Activated CD4-positive, alpha-beta T cell treated with anti-CD3 and anti-CD28 coated beads for 36 hours (primary cell): ENCODE measurements at regions not wholly inside any gene's neighbourhood (a gene's known extent, or its start where the extent isn't known, plus 50 kb on each side); places are given as distances from the start of the nearest gene placed in this dataset.
A peak's percentile ranks its signal among the peaks of the same experiment; 100 is the strongest.
"Not testable (repeated sequence)": the region's sequence is repeated elsewhere in the genome, so short reads cannot be mapped to it uniquely, and the experiment has no call there.

Source experiments
- ATAC-seq: fragments of 200-7000 bp; cut with Tn5 transposase; one replicate; pipeline ENCODE4 v1.10.0; 2021; ENCODE audit warnings: mild to moderate bottlenecking, moderate library complexity
- CTCF ChIA-PET: fragments of 350-600 bp; sonication (Branson Sonifier 250); formaldehyde crosslinking; loops from one replicate; lab custom pipeline; 2021; ENCODE audit warnings: antibody characterized with exemption; lab: Charles Lee
- POLR2A ChIA-PET: fragments of 350-600 bp; sonication (Branson Sonifier 250); formaldehyde crosslinking; loops from one replicate; lab custom pipeline; 2021; ENCODE audit warnings: antibody characterized with exemption, inconsistent platforms; lab: Charles Lee
- DNase-seq: peaks from one replicate; pipeline ENCODE4 v3.0.0-alpha.2; 2020
- H3K27ac Mint-ChIP-seq: one replicate; pipeline ENCODE4 v1.8.0; 2021; ENCODE audit warnings: mixed read lengths
- H3K27me3 Mint-ChIP-seq: one replicate; pipeline ENCODE4 v1.8.0; 2021; ENCODE audit warnings: mixed read lengths
- H3K36me3 Mint-ChIP-seq: one replicate; pipeline ENCODE4 v1.8.0; 2021; ENCODE audit warnings: low read depth, mixed read lengths
- H3K4me1 Mint-ChIP-seq: one replicate; pipeline ENCODE4 v1.8.0; 2021; ENCODE audit warnings: mixed read lengths
- H3K4me3 Mint-ChIP-seq: one replicate; pipeline ENCODE4 v1.8.0; 2021; ENCODE audit warnings: mild to moderate bottlenecking, moderate library complexity, mixed read lengths
- H3K9me3 Mint-ChIP-seq: one replicate; pipeline ENCODE4 v1.8.0; 2021; ENCODE audit warnings: low read depth, mixed read lengths
- intact Hi-C, 2 experiments: fragments of 100-400 bp; cut with DNase I in 1 of 2; cut with micrococcal nuclease in 1 of 2; formaldehyde crosslinking; loops; one replicate each; pipeline versions ENCODE4 v1.14.2 to v1.15.1; 2022 to 2024; cut with DNase I, micrococcal nuclease

DNA sequence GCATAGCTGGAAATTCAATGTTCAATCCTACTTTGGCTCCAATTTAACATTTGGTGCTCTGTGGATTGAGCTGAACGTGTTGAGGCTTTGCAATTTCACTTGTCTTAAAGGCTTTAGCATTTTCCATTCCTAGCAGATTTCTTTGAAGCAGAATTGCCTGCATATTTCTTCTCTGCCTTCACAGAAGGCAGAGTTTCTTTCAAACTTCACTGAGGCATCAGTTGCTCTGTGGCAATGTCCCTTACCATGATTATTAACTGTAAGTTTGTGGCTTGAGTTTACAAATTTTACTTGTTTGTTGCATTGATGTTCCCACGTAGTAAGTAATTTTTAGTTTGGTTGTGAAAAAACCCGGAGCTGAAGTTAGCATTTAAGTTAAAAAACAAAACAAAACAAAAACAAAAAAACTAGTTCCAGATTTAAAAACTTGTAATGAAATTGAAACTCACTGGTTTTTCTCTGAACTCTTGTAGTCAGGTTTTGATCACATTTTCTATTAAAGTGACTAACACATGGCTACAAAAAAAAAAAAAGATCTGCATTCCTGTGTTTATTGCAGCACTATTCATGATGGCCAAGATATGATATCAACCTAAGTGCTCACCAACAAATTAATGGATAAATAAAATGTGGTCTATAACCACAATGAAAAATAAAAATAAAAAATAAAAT lies 55.2 kb upstream of the UXS1 start:
- DNase-seq, H3K27me3 Mint-ChIP-seq, H3K9me3 Mint-ChIP-seq, H3K27ac Mint-ChIP-seq, H3K36me3 Mint-ChIP-seq, ATAC-seq, POLR2A ChIA-PET, H3K4me1 Mint-ChIP-seq, CTCF ChIA-PET, H3K4me3 Mint-ChIP-seq: not testable (repeated sequence)
- intact Hi-C loops: loop anchor here in 1 of 2 experiments (5.0 kb wide), 1 partner anchor 293 kb away; no protein-coding TSS in a partner anchor

GRCh38 chr2:106248548-106249151 lies 54.5 kb upstream of the UXS1 start:
- POLR2A ChIA-PET, CTCF ChIA-PET, H3K4me3 Mint-ChIP-seq, H3K36me3 Mint-ChIP-seq, ATAC-seq, H3K9me3 Mint-ChIP-seq, H3K27ac Mint-ChIP-seq, H3K27me3 Mint-ChIP-seq, H3K4me1 Mint-ChIP-seq: not testable (repeated sequence)
- intact Hi-C loops: loop anchor here in 1 of 2 experiments (5.0 kb wide), 1 partner anchor 294 kb away; no protein-coding TSS in a partner anchor
- DNase-seq: peak; percentile 16
